ENCODE measurements at regions not wholly inside any gene's neighbourhood (a gene's known extent, or its start where the extent isn't known, plus 50 kb on each side); places are given as distances from the start of the nearest gene placed in this dataset.

DNA sequence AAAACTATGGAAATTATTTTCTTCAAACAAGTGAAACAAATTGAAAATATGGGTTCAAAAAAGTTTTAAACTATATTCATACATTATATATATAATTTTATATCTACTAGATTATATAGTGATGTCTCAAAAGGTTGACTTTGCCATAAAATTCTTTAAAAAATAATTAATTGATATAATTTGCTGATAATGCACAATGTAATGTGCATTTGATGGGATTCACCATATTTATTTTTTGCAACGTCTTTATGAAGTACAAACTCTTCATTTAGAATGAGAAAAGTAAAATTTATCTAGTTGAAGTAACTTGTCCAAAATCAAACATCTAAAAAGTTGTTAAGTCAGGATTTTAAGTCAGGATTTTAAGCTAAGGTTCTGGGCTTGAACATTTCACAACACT lies 1954.5 kb upstream of the PCDH20 start:
- Mint-ChIP-seq H3K4me1 (ENCODE audit: low read depth in 2 of 2) (no peaks in the 10 kb centered on the region), H3K4me3 (no peak overlapping the region), H3K27me3 (no peaks in the 10 kb centered on the region), H3K36me3 (no peaks in the 10 kb centered on the region), H3K27ac (no peak overlapping the region), H3K9me3 (peaks cover 9% of the 10 kb centered on the region)
- ATAC-seq (no peak), DNase-seq (ENCODE audit: low spot score) (no peak)

DNA sequence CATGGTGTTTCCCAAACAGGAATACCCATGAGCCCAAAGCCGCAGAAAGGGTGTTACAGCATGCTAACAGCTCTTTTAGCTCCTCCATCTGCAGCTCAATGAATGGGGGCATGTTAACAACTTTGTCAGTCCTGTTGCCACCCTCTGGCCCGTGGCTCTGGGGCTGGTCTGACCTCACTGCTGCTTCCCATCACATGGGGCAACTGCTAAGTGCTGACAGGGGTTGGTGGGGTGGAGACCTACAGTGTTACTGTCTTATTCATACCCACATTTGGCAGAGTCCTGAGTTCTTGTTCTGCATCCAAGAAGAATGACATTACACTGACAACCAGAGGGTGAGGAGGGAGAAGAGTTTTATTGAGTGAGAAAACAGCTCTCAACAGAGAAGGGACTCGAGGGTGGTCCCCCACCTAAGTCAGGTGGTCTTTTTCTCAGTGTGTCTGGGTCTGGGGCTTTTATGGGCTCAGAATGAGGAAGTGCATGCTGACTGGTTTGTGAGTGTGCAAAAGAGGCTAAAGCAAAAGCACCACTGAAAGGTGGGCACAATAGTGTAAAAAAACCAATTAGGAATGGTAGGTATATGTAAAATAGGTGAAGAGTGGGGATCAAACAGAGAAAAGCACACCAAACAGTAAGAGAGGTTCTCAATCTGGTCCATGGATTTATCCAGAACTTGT lies 1952.0 kb upstream of the PCDH20 start:
- no peak for DNase-seq (ENCODE audit: low spot score)
- no peak overlapping the region for H3K4me3 Mint-ChIP-seq
- no peak for ATAC-seq

DNA sequence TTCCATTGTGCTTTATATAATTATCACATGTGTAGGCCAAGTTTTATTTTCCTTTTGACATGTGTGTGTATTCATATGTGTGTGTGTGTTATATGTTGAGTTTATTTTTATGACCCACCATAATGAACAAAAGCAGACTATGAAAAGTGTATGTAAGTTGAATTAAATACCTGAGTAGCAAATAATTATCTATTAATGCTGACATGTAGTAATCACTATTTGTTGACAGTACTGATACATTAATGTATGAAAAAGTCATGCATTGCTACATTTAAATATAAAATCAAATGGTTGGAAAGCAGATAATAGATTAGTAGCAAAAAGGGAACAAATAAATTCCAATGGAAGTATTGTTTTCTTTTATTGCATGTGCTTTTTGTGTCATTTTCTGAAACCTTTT lies 1948.5 kb upstream of the PCDH20 start:
- DNase-seq (ENCODE audit: low spot score) (no peak), ATAC-seq (no peak)
- Mint-ChIP-seq H3K4me1 (ENCODE audit: low read depth in 2 of 2) (no peaks in the 10 kb centered on the region), H3K36me3 (no peaks in the 10 kb centered on the region), H3K27me3 (no peaks in the 10 kb centered on the region), H3K9me3 (peaks cover 9% of the 10 kb centered on the region), H3K27ac (no peak overlapping the region), H3K4me3 (no peak overlapping the region)

More for the DNA sequence above, 1952.0 kb upstream of the PCDH20 start:
- no peaks in the 10 kb centered on the region for H3K36me3 Mint-ChIP-seq
- H3K27ac Mint-ChIP-seq: no peak overlapping the region
- no peaks in the 10 kb centered on the region for H3K4me1 Mint-ChIP-seq (ENCODE audit: low read depth in 2 of 2)
- no peaks in the 10 kb centered on the region for H3K27me3 Mint-ChIP-seq
- H3K9me3 Mint-ChIP-seq: peaks cover 9% of the 10 kb centered on the region

DNA sequence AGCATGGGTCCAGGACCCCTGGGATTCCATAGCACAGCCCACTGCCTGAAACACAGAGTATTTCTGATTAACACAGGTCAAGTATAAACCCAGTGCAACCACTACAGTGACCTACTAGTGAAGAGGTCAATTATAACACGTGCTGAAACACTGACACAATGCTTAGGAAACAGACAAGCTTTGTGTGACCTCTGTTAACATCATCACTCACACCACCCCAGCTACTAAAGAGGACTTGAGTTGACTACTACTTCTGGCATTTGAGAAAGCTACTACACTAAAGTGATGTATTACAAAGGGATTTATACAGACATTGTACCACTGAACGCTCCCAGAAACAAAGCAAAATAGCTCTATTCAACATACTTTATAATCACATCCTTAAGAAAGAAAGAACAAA lies 1935.9 kb upstream of the PCDH20 start:
- no peaks in the 10 kb centered on the region for H3K27me3 Mint-ChIP-seq
- DNase-seq (ENCODE audit: low spot score): no peak
- peaks cover 6% of the 10 kb centered on the region for H3K36me3 Mint-ChIP-seq
- no peak overlapping the region for H3K4me3 Mint-ChIP-seq
- H3K4me1 Mint-ChIP-seq (ENCODE audit: low read depth in 2 of 2): no peaks in the 10 kb centered on the region
- no peak overlapping the region for H3K27ac Mint-ChIP-seq
- H3K9me3 Mint-ChIP-seq: peaks cover 10% of the 10 kb centered on the region
- ATAC-seq: no peak

DNA sequence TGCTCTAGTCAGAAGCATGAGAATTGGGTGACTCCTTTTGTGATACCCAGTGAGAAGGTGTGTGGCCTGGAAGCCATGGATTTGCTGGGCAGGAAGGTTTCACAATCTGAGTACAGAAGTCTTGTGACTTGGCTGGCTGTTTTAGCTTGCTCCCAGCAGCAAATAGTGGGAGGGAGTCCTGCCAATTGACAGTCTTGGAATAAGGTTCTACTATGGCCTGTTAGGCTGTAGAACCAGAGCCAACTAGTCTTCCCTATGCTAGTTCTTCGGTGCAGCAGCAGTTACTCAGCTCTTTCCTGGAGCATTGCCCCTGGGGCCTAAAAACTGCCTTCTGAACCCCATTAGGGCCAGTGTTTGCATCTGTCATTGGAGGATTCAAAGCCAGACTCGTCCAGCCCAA lies 1935.4 kb upstream of the PCDH20 start:
- Mint-ChIP-seq H3K9me3 (peaks cover 10% of the 10 kb centered on the region), H3K4me3 (no peak overlapping the region), H3K27me3 (no peaks in the 10 kb centered on the region), H3K27ac (no peak overlapping the region), H3K4me1 (ENCODE audit: low read depth in 2 of 2) (no peaks in the 10 kb centered on the region), H3K36me3 (peaks cover 6% of the 10 kb centered on the region)
- no peak for DNase-seq (ENCODE audit: low spot score)
- no peak for ATAC-seq

DNA sequence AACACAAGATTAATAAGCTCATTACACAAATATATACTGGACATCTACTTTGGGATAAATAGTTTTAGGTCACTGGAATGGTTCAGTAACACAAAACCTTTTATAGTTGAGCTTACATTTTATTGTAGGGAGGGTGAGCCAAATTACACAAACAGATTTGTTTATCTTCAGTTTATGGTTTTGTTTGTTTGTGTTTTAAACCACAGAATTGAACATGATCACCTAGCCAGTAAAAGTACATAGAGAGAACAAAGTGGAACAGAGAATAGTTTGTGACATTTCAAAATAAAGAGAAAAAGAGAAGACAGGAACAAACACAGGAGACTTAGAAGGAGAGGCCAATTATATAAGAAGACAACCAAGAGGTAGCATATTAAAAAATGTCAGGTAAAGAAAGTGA lies 1930.2 kb upstream of the PCDH20 start:
- H3K4me3 Mint-ChIP-seq: no peak overlapping the region
- no peaks in the 10 kb centered on the region for H3K27me3 Mint-ChIP-seq
- DNase-seq (ENCODE audit: low spot score) (no peak), ATAC-seq (no peak)
- peaks cover 24% of the 10 kb centered on the region for H3K9me3 Mint-ChIP-seq
- no peaks in the 10 kb centered on the region for H3K4me1 Mint-ChIP-seq (ENCODE audit: low read depth in 2 of 2)
- no peak overlapping the region for H3K27ac Mint-ChIP-seq
- H3K36me3 Mint-ChIP-seq: peaks cover 6% of the 10 kb centered on the region

DNA sequence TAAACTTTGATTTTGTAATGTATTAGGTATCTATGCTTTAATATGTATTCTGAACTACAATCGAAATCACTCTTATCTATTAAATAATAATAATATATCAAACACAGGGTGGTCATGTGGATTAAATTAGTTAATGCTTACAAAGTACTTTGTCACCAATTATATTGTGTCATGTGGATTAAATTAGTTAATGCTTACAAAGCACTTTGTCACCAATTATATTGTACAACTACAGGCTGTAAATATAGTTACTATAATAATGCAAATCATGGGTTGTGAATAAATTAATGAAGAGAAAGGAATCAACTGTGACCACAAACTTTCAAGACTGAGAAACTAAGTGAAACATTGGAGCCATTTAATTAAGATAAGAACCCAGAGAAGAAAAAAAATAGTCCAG lies 1929.1 kb upstream of the PCDH20 start:
- H3K4me3 Mint-ChIP-seq: no peak overlapping the region
- H3K9me3 Mint-ChIP-seq: peaks cover 24% of the 10 kb centered on the region
- DNase-seq (ENCODE audit: low spot score): no peak
- H3K4me1 Mint-ChIP-seq (ENCODE audit: low read depth in 2 of 2): no peaks in the 10 kb centered on the region
- no peak overlapping the region for H3K27ac Mint-ChIP-seq
- no peak for ATAC-seq
- no peaks in the 10 kb centered on the region for H3K27me3 Mint-ChIP-seq
- peaks cover 6% of the 10 kb centered on the region for H3K36me3 Mint-ChIP-seq

DNA sequence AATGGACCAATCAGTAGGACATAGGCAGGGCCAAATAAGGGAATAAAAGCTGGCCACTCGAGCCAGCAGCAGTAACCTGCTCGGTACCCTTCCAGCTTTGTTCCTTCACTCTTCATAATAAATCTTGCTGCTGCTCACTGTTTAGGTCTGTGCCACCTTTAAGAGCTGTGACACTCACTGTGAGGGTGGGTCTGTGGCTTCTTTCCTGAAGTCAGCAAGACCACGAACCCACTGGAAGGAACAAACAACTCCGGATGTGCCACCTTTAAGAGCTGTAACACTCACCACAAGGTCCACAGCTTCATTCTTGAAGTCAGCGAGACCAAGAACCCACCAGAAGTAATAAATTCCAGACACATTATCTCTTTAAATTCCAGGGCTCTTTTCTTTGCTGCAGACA lies 1922.3 kb upstream of the PCDH20 start:
- peaks cover 20% of the 10 kb centered on the region for H3K36me3 Mint-ChIP-seq
- H3K4me1 Mint-ChIP-seq (ENCODE audit: low read depth in 2 of 2): no peaks in the 10 kb centered on the region
- H3K27ac Mint-ChIP-seq: no peak overlapping the region
- H3K27me3 Mint-ChIP-seq: no peaks in the 10 kb centered on the region
- H3K4me3 Mint-ChIP-seq: no peak overlapping the region
- ATAC-seq: no peak
- peaks cover 21% of the 10 kb centered on the region for H3K9me3 Mint-ChIP-seq
- DNase-seq (ENCODE audit: low spot score): no peak

DNA sequence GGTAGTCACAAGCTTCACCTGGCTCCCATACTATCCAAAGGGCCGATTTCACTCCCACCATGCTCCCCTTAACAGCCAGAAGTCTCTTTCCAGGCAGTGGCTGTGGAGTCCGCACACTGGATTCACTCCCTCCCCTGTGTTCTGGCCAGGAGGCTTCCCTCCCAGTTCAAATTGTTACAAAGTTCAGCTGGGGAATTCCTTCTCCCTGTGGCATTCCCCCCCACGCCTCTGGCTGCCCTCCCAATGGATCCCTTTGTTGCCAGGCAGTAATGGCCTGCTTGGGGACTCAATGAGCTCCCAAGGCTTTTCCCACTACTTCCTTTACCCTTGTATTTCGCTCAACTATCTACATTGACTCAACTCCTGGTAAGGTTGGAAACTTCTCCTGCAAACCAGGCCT lies 1921.4 kb upstream of the PCDH20 start:
- no peak overlapping the region for H3K27ac Mint-ChIP-seq
- peaks cover 21% of the 10 kb centered on the region for H3K9me3 Mint-ChIP-seq
- no peak overlapping the region for H3K4me3 Mint-ChIP-seq
- no peak for ATAC-seq
- no peaks in the 10 kb centered on the region for H3K27me3 Mint-ChIP-seq
- no peak for DNase-seq (ENCODE audit: low spot score)
- H3K36me3 Mint-ChIP-seq: peaks cover 23% of the 10 kb centered on the region
- no peaks in the 10 kb centered on the region for H3K4me1 Mint-ChIP-seq (ENCODE audit: low read depth in 2 of 2)

DNA sequence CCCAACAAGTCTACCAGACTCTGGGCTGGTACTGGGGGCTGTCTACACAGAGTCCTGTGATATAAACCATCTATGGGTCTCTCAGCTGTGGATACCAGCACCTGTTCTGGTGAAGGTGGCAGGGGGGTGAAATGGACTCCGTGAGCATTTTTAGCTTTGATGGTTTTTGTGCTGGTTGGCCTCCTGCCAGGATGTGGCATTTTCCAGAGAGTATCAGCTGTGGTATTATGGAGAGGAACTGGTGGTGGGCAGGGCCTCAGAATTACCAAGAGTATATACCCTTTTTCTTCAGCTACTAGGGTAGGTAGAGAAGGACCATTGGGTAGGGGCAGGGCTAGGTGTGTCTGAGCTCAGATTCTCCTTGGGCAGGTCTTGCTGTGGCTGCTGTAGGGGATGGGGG lies 1920.9 kb upstream of the PCDH20 start:
- no peak for ATAC-seq
- Mint-ChIP-seq H3K36me3 (peaks cover 23% of the 10 kb centered on the region), H3K4me3 (no peak overlapping the region), H3K4me1 (ENCODE audit: low read depth in 2 of 2) (no peaks in the 10 kb centered on the region), H3K27me3 (no peaks in the 10 kb centered on the region), H3K27ac (no peak overlapping the region), H3K9me3 (peaks cover 22% of the 10 kb centered on the region)
- no peak for DNase-seq (ENCODE audit: low spot score)

DNA sequence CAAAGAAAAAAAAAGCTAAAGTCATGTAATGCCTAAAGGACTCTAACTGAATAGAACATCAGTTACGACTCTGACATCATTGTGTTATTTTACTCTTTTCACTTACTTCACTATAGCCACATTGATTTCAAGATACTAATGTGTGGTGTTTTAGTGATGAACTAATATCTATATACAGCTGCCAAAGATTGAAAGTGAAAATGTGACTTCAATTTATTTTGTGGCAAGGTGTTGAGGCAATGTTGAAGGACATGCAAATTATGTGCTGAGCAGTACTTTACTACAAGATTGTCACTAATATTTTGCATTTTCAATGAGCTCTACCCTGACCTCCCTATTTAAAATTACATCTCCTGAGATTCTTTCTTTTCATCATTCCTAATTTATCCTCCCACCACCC lies 1911.9 kb upstream of the PCDH20 start:
- Mint-ChIP-seq H3K36me3 (no peaks in the 10 kb centered on the region), H3K9me3 (peaks cover 18% of the 10 kb centered on the region), H3K4me3 (no peak overlapping the region), H3K4me1 (ENCODE audit: low read depth in 2 of 2) (no peaks in the 10 kb centered on the region), H3K27me3 (no peaks in the 10 kb centered on the region), H3K27ac (no peak overlapping the region)
- DNase-seq (ENCODE audit: low spot score) (no peak), ATAC-seq (no peak)

DNA sequence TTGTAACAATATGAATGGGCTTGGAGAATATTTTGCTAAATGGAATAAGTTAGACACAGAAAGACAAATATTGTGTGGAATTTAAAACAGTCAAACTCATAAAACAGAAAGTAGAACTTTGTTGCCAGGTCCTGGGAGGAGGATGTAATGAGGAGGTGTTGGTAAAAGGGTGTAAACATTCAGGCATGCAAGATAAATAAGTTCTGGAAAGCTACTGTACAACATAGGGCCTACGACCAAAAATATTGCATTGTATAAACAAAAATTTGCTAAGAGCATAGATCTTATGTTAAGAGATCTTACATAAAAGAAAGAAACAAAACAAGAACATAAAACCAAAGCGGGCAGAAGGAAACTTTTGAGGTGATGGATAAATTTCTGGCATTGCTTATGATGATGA lies 1907.8 kb upstream of the PCDH20 start:
- ATAC-seq: no peak
- no peak overlapping the region for H3K27ac Mint-ChIP-seq

DNA sequence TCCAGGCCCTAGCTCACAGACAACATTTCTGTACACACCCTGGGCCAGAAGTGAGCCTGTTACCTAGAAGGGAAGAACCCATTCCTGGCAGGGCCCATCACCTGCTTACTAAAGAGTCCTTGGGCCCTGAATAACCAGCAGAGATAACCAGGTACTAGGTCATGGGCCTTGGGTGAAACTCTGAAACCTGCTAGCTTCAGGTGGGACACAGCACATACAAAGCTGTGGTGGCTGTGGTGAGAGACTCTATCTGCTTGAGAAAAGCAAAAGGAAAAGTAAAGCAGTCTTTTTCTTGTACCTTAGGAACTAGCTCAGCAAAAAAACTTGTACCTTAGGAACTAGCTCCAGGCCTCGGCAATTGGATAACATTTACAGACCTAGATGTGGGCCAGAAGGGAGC lies 1895.9 kb upstream of the PCDH20 start:
- ATAC-seq: no peak
- H3K4me3 Mint-ChIP-seq: no peak overlapping the region
- H3K9me3 Mint-ChIP-seq: peaks cover 13% of the 10 kb centered on the region
- H3K4me1 Mint-ChIP-seq (ENCODE audit: low read depth in 2 of 2): no peaks in the 10 kb centered on the region
- peaks cover 9% of the 10 kb centered on the region for H3K36me3 Mint-ChIP-seq
- no peak for DNase-seq (ENCODE audit: low spot score)
- no peaks in the 10 kb centered on the region for H3K27me3 Mint-ChIP-seq
- H3K27ac Mint-ChIP-seq: no peak overlapping the region

More for the DNA sequence above, 1907.8 kb upstream of the PCDH20 start:
- H3K4me1 Mint-ChIP-seq (ENCODE audit: low read depth in 2 of 2): no peaks in the 10 kb centered on the region
- H3K9me3 Mint-ChIP-seq: peaks cover 11% of the 10 kb centered on the region
- no peaks in the 10 kb centered on the region for H3K36me3 Mint-ChIP-seq
- no peak for DNase-seq (ENCODE audit: low spot score)
- no peaks in the 10 kb centered on the region for H3K27me3 Mint-ChIP-seq
- no peak overlapping the region for H3K4me3 Mint-ChIP-seq

DNA sequence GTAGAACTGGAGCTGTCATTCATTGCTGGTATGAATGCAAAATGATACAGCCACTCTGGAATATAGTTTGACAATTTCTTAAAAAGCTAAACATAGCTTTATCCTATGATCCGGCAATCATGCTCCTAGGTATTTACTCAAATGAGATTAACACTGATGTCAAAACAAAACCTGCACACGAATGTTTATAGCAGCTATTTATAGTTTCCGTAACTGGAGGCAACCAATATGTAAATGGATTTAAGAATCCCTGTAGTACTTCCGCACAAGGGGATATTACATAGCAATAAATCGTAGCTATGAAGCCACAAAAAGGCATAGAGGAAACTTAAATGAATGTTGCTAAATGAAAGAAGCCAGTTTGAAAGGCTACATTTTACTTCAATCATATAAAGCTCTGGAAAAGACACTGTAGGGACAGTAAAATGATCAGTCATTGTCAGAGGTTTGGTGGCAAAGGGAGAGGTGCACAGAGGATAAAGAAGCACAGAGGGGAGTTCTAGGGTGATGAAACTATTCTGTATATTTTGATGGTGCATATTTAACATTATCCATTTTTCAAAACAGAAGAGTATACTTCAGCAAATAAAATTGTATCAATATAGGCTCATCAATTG lies 1893.0 kb upstream of the PCDH20 start:
- no peak for ATAC-seq
- no peak overlapping the region for H3K27ac Mint-ChIP-seq
- no peaks in the 10 kb centered on the region for H3K4me1 Mint-ChIP-seq (ENCODE audit: low read depth in 2 of 2)
- no peaks in the 10 kb centered on the region for H3K27me3 Mint-ChIP-seq
- H3K9me3 Mint-ChIP-seq: peaks cover 13% of the 10 kb centered on the region
- H3K36me3 Mint-ChIP-seq: peaks cover 9% of the 10 kb centered on the region
- H3K4me3 Mint-ChIP-seq: no peak overlapping the region
- DNase-seq (ENCODE audit: low spot score): no peak

DNA sequence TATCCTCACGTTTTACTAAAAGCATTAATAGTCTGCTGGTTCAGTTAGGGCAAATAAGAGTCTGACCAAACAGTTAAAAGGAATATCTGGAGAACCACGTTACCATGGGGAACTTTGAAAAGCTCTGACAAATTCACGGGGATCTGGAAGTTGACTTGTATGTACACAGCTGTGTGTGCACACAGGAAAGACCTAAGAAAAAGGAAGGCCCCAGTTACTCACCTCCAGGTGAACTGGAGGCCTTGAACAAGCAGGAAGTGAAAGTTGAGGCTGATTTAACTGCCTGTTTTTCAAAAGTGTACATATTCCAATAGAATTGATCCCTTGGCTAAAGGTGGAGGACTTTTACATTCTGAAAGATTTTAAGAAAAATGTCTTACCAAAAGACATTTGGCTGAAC lies 1891.6 kb upstream of the PCDH20 start:
- no peak overlapping the region for H3K4me3 Mint-ChIP-seq
- no peaks in the 10 kb centered on the region for H3K4me1 Mint-ChIP-seq (ENCODE audit: low read depth in 2 of 2)
- peaks cover 8% of the 10 kb centered on the region for H3K9me3 Mint-ChIP-seq
- no peaks in the 10 kb centered on the region for H3K27me3 Mint-ChIP-seq
- peaks cover 9% of the 10 kb centered on the region for H3K36me3 Mint-ChIP-seq
- H3K27ac Mint-ChIP-seq: no peak overlapping the region
- DNase-seq (ENCODE audit: low spot score) (no peak), ATAC-seq (no peak)

Data from natural killer cell treated with Interleukin-12 subunit alpha and Interleukin-12 subunit beta and Interleukin-15 and Interleukin-18, amount 100 ng/mL, for 72 hours (primary cell).